HG02852 (cell line): ENCODE measurements at regions not wholly inside any gene's neighbourhood (a gene's known extent, or its start where the extent isn't known, plus 50 kb on each side); places are given as distances from the start of the nearest gene placed in this dataset.

Source experiments
- ATAC-seq: cut with Tn5 transposase; IDR thresholded peaks from one replicate; pipeline ENCODE4 v1.9.1; 2021; ENCODE audit warnings: mild to moderate bottlenecking, moderate library complexity; ENCODE audit not compliant: unreplicated experiment

GRCh38 chr15:69505956-69506556 is 53.4 kb downstream of the RPLP1 start:
- ATAC-seq = no peak

DNA sequence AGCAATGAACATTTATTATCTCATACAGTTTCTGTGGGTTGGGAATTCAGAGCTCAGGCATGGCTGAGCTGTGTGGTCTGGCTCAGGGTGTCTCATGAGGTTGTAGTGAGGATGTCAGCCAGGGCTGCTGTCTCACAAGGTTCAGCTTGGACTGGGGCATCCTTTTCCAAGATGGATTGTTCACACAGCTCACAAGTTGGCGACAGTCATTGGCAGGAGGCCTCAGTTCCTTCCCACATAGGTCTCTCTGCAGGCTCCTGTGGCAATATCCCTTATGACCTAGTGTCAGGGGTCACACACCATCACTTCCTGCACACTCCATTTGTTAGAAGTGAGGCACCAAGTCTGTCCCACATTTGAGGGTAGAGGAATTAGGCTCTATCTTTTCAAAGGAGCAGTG is 56.0 kb downstream of the RPLP1 start:
- ATAC-seq = no peak

DNA sequence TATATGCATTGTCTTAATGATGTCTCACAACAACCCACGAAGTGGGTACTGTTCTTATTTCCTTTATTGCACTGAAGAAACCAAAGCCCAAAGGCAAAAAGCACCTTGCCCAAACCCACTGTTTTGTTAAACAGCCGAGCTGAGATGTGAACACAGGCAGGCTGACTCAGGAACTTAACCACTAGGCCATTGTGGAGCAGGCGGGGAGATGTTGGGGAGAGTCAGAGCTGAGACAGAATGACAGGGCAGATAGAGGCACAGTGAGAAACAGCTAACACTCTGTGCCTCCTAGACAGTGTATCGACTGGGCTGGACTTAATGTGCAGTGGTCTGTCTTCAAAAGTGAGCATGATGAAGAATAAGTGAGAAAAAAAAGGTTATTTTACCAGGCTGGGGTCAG is 56.5 kb downstream of the RPLP1 start:
- no peak for ATAC-seq

- ATAC-seq = no peak
These were observed 57.9 kb downstream of the RPLP1 start for GRCh38 chr15:69510556-69510955.

DNA sequence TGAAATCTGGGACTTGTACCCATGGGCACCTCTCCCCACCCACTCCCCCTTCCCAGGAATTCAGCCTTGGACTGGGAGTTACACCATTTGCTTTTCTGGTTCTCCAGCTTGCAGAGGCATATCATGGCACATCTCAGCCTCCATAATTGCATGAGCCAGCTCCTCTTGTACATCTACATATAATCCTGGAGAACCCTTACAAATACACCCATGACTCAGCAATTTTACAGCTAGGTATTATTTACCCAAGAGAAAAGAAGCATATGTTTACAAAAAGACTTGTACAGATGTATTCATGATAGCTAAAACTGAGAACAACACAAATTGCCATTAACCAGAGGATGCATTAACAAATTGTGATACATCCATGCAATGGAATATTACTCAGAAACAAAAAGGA is 58.4 kb downstream of the RPLP1 start:
- ATAC-seq = no peak

- ATAC-seq = no peak
These were observed 59.2 kb downstream of the RPLP1 start for GRCh38 chr15:69511716-69512340.

DNA sequence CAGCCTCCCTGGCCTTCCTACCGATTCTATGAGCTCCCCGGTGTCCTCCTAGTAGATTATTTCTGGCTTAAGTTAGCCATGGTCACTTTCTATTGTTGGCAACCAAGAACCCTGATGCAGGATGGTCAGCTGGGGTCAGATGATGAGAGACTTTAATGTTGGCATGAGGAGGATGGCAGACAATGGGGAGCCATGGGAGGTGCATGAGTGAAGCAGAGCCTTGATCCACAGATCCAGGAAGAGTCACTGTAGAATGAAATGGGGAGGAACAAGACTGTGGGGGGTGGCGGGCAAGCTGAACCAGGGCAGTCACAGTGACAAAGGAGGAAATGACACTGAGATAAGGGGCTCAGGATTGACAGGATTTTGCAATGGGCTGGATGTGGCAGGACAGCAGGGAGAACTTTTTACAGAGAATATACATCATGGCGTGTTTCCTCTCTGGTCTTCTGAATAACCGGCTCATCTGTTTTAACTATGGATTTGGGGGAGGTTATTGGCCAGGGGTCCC is 60.9 kb downstream of the RPLP1 start:
- ATAC-seq = no peak

DNA sequence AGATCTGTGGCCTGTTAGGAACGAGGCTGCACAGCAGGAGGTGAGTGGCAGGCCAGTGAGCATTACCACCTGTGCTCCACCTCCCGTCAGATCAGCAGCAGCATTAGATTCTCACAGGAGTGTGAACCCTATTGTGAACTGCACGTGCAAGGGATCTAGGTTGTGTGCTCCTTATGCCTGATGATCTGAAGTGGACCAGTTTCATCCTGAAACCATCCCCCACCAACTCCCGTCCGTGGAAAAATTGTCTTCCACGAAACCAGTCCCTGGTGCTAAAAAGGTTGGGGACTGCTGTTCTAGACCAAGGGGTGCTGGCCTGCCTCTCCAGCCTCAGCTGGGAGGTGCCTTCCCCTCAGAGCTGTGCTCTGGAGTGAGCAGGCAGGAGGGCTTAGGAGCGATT is 61.4 kb downstream of the RPLP1 start:
- no peak for ATAC-seq

DNA sequence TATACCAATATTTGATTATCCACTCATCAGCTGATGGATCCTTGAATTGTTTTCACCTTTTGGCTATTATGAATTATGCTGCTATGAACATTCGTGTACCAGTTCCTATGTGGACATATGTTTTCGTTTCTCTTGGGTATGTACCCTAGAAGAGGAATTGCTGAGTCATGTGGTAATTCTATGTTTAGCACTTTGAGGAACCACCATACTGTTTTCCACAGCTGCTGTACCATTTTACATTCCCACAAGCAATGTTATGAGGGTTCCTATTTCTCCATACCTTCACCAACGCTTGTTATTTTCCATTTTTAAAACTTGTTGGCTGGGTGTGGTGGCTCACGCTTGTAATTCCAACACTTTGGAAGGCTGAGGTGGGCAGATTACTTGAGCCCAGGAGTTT is 62.9 kb downstream of the RPLP1 start:
- no peak for ATAC-seq

GRCh38 chr15:69515926-69516325 is 63.3 kb downstream of the RPLP1 start:
- no peak for ATAC-seq

- ATAC-seq = no peak
These were observed 64.4 kb downstream of the RPLP1 start for GRCh38 chr15:69517052-69517451.

- no peak for ATAC-seq
These were observed 66.2 kb downstream of the RPLP1 start for GRCh38 chr15:69518806-69519205.

DNA sequence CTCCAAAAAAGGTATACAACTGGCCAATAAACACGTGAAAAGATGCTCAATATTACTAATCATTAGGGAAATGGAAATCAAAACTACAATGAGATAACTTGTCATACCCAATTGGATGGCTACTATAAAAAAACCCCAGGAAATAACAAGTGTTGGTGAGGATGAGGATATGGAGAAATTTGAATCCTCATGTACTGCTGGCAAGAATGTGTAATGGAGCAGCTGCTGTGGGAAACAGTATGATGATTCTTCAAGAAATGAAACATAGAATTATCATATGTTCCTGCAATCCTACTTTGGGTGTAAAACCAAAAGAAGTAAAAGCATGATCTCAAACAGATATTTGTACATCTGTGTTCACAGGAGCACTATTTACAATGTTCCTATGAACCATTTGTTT is 67.4 kb downstream of the RPLP1 start:
- no peak for ATAC-seq

DNA sequence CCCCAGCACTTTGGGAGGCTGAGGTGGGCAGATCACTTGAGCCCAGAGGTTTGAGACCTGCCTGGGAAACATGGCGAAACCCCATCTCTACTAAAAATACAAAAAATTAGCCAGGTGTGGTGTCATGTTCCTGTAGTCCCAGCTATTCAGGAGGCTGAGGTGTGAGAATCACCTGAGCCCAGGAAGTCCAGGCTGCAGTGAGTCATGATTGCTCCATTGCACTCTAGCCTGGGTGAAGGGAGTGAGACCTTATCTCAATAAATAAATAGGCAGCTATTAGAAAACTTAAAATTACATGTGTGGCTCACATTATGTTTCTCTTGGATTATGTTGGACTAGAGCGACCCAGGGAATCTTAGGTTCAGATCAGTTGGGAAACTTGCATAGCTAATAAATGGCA is 69.7 kb downstream of the RPLP1 start:
- ATAC-seq = no peak

DNA sequence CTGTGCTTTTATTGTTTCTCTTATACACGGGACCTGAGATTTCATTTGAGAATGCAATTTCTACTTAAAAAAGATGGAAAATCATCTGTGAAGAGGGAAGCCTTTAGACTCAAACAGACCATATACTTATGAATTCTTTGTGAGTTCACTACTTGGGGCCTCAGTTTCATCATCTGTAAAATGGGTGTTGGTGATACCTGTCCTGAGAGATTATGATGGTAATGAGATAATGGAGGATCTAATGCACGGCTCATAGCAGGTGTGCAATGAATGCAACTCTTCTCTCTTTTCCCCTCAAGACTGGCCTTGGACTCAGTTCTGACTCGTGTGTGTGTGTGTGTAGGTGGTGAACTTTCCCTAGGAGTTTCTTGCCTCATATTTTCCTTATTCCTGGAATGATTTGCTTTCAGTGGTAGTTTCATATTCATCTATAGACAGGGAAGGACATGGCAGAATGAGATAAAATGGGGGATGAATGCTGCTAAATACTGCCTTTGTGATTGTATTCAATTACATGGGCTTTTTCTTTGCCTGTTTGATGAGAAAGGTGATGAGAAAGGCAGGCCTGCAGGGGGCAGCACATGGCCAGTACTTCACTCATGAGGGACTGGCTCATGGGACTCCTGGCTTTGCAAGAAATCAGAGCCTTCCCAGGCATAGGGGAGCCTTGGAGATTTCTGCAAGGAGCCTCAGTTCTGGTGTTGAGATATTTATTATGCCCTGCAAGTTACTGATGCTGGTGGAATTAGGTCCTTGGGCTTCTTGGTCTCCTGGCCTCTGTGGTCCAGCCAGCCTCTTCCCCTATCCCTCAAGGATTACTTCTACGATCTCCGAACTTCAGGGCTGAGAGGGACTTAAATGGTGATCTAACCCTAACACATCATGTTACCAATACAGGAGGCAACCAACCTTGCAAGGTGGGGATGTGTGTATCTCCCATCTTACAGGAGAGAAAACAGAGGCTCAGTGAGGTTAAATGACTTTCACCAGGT is 70.7 kb downstream of the RPLP1 start:
- no peak for ATAC-seq

DNA sequence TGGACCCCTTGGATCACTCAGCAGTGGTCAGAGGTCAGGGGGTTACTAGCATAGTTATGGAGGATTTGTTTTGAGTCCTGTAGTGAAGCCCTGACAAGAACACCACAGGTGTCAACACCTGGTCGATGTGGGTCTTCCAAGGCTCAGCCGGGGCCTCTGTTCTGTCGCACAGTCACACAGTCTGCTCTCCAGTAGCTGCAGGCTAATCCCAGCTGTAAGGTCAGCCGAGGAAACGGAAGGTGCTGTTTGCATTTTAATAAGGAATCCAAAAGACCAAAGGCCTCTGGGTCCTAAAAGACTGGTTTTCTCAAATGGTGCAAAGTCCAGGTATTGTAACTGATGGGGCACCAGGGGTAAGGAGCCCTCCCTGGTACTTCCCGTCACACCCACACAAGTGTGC is 71.7 kb downstream of the RPLP1 start:
- no peak for ATAC-seq

DNA sequence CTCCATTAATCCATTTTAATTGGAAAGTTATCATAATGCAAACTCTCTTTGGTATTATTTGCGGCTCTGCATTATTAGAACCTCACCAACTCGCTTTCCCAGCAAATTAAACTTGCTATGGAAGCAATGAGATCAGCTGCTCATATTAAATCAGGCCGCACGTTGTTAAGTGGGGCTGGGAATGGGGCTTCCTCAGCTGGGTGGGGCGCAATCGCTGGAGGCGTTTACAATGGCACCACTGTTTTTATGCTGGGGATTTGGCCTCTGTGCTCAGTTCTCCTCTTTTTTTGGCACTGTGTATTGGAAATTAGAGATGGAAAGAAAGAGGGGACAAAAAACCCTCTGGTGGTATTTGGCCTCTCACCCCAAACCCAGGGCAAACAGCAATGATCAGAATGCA is 72.2 kb downstream of the RPLP1 start:
- no peak for ATAC-seq

DNA sequence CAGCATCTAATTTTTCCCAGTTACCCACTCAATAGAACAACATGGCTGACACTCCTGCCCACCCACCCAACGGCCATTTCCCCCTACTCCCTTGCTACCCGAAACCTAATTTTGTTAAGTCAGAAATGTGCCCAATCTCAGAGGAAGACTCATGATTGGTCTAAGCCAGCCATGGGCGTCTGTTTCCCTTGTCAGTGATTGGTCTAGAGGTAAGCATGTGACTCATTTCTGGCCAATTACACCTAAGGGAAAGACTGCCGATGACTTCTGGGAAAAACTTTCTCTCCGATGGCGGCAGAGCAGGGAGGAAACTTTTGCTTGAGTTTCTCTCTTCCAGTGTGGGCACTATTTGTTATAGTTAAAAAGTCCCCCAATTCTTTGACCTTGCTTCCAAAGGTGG is 72.9 kb downstream of the RPLP1 start:
- no peak for ATAC-seq

DNA sequence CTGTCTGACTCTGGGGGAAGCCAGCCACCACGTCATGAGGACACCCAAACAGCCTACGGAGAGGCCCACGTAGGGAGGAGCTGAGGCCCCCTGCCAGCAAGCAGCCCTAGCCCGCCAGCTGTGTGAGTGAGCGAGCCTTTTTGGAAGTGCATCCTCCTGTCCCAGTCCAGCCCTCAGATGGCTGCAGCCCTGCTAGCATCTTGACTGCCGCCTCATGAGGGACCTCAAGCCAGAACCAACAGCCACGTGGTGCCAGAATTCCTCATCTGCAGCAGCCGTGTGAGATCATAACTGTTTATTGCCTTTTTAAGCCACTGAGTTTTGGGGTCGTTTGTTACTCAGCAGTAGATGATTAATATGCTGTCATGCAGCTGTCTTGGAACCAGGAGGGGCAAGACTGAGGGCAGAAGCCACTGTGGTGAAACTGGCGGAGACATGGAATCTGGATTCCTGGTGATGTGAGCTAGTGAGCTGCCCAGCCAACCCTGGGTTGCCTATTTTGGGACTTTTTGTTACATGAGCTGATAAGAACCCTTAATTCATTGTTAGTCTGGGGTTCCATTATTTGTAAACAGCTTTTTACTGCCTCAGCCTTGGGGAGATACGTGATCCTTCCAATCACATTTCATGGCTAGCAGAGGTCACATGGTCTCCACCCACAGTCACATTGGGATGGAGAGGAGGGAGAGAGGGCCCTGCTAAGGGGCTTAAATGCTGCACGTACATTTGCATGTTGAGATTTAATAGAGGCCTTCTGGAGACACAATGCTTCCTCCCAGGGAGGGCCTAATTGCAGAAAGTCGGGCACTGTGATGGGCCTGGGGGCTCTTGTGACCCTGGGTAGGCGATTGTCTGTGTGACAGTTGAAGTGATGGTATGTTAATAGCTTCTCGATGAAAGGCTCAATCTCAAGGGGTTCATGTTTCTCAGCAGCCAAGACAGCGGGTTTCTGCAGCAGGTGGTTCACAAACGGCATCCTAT is 73.8 kb downstream of the RPLP1 start:
- no peak for ATAC-seq

DNA sequence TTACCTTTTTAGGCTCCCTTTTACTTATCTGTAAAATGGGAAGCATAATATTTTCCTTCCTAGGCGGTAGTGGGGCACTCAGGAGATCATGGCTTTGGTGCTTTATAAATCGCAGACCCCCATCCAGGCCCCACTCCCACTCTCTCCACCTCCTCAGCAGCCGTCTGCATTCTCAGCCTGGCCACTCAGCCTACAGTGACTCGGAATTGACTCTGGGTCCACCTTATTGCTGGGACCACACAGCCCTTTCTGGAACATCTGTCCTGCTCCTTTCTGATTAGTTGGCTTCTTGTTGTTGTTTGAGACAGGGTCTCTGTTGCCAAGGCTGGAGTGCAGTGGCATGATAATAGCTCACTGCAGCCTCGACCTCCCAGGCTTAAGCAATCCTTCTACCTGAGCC is 76.5 kb downstream of the RPLP1 start:
- no peak for ATAC-seq
